ENCODE measurements at regions not wholly inside any gene's neighbourhood (a gene's known extent, or its start where the extent isn't known, plus 50 kb on each side); places are given as distances from the start of the nearest gene placed in this dataset.

GRCh38 chr10:131448883-131449282 lies 137.4 kb upstream of the TCERG1L start:
- TF ChIP-seq CTCF (IDR thresholded peaks at IDR 0.05) (no peak), POLR2A (IDR thresholded peaks at IDR 0.05) (no peak)

All from body of pancreas (tissue), 4 donors.